ENCODE measurements at regions not wholly inside any gene's neighbourhood (a gene's known extent, or its start where the extent isn't known, plus 50 kb on each side); places are given as distances from the start of the nearest gene placed in this dataset.

GRCh38 chr7:17195576-17195975 lies 102.9 kb upstream of the AHR start:
- TF ChIP-seq CTCF (IDR thresholded peaks at IDR 0.05) (no peak), POLR2AphosphoS5 (IDR thresholded peaks at IDR 0.05) (no peak), EP300 (IDR thresholded peaks at IDR 0.05) (no peak)

Measured in sigmoid colon (tissue), 4 donors.